Rectal smooth muscle tissue (tissue), 1 donor: ENCODE measurements at regions not wholly inside any gene's neighbourhood (a gene's known extent, or its start where the extent isn't known, plus 50 kb on each side); places are given as distances from the start of the nearest gene placed in this dataset.

Experiments
- H3K27ac ChIP-seq: one replicate; pipeline ENCODE4 v1.7.0; 2013; ENCODE audit warnings: low read depth, low read length, inconsistent platforms
- H3K27me3 ChIP-seq: one replicate; pipeline ENCODE4 v1.7.0; 2013; ENCODE audit warnings: low read length; ENCODE audit not compliant: control insufficient read depth, insufficient read depth
- H3K36me3 ChIP-seq: one replicate; pipeline ENCODE4 v1.7.0; 2013; ENCODE audit warnings: low read length; ENCODE audit not compliant: control insufficient read depth, insufficient read depth
- H3K4me1 ChIP-seq: one replicate; pipeline ENCODE4 v1.7.0; 2013; ENCODE audit warnings: low read length; ENCODE audit not compliant: control insufficient read depth, insufficient read depth
- H3K4me3 ChIP-seq: one replicate; pipeline ENCODE4 v1.7.0; 2013; ENCODE audit warnings: low read length
- H3K9ac ChIP-seq: one replicate; pipeline ENCODE4 v1.7.0; 2013; ENCODE audit warnings: low read length

- Histone ChIP-seq H3K4me1 (peaks cover 4% of the 10 kb centered on the region), H3K27ac (no peak overlapping the region), H3K4me3 (no peak overlapping the region), H3K9ac (no peak overlapping the region), H3K27me3 (no peaks in the 10 kb centered on the region), H3K36me3 (peaks cover 2% of the 10 kb centered on the region)
These were observed 218.2 kb upstream of the TPM1 start for GRCh38 chr15:62824111-62825015.

- H3K9ac ChIP-seq = no peak overlapping the region
- H3K36me3 ChIP-seq = peaks cover 2% of the 10 kb centered on the region
- no peaks in the 10 kb centered on the region for H3K27me3 ChIP-seq
- H3K4me1 ChIP-seq = peaks cover 4% of the 10 kb centered on the region
- H3K4me3 ChIP-seq = no peak overlapping the region
- H3K27ac ChIP-seq = no peak overlapping the region
These were observed 217.4 kb upstream of the TPM1 start for GRCh38 chr15:62825191-62825590.

GRCh38 chr15:62826561-62826960 is 216.0 kb upstream of the TPM1 start:
- Histone ChIP-seq H3K36me3 (peaks cover 5% of the 10 kb centered on the region), H3K4me3 (no peak overlapping the region), H3K9ac (no peak overlapping the region)

GRCh38 chr15:62828364-62828763 is 214.2 kb upstream of the TPM1 start:
- H3K4me3 ChIP-seq = no peak overlapping the region
- H3K4me1 ChIP-seq = peaks cover 4% of the 10 kb centered on the region
- peaks cover 6% of the 10 kb centered on the region for H3K36me3 ChIP-seq
- H3K9ac ChIP-seq = no peak overlapping the region
- no peaks in the 10 kb centered on the region for H3K27me3 ChIP-seq
- H3K27ac ChIP-seq = no peak overlapping the region

More at GRCh38 chr15:62826561-62826960, 216.0 kb upstream of the TPM1 start:
- no peaks in the 10 kb centered on the region for H3K27me3 ChIP-seq
- H3K27ac ChIP-seq = no peak overlapping the region
- H3K4me1 ChIP-seq = peaks cover 4% of the 10 kb centered on the region

GRCh38 chr15:62832231-62832630 is 210.3 kb upstream of the TPM1 start:
- Histone ChIP-seq H3K36me3 (peaks cover 22% of the 10 kb centered on the region), H3K27me3 (no peaks in the 10 kb centered on the region), H3K4me3 (no peak overlapping the region), H3K9ac (no peak overlapping the region), H3K27ac (no peak overlapping the region), H3K4me1 (peaks cover 4% of the 10 kb centered on the region)

GRCh38 chr15:62833646-62834045 is 208.9 kb upstream of the TPM1 start:
- H3K4me3 ChIP-seq = no peak overlapping the region
- H3K36me3 ChIP-seq = peaks cover 27% of the 10 kb centered on the region
- peak overlapping the region; percentile 67 for H3K27ac ChIP-seq
- H3K4me1 ChIP-seq = no peaks in the 10 kb centered on the region
- no peaks in the 10 kb centered on the region for H3K27me3 ChIP-seq
- no peak overlapping the region for H3K9ac ChIP-seq

GRCh38 chr15:62834686-62835329 is 207.7 kb upstream of the TPM1 start:
- H3K4me3 ChIP-seq = no peak overlapping the region
- H3K36me3 ChIP-seq = peaks cover 34% of the 10 kb centered on the region
- no peaks in the 10 kb centered on the region for H3K4me1 ChIP-seq
- no peak overlapping the region for H3K27ac ChIP-seq
- no peaks in the 10 kb centered on the region for H3K27me3 ChIP-seq
- no peak overlapping the region for H3K9ac ChIP-seq

- Histone ChIP-seq H3K36me3 (peaks cover 38% of the 10 kb centered on the region), H3K4me1 (no peaks in the 10 kb centered on the region), H3K27ac (no peak overlapping the region), H3K27me3 (no peaks in the 10 kb centered on the region), H3K4me3 (no peak overlapping the region), H3K9ac (no peak overlapping the region)
These were observed 207.2 kb upstream of the TPM1 start for GRCh38 chr15:62835351-62835750.

GRCh38 chr15:62835762-62836161 is 206.8 kb upstream of the TPM1 start:
- Histone ChIP-seq H3K9ac (no peak overlapping the region), H3K4me3 (no peak overlapping the region), H3K27ac (no peak overlapping the region), H3K27me3 (no peaks in the 10 kb centered on the region), H3K36me3 (peaks cover 38% of the 10 kb centered on the region), H3K4me1 (no peaks in the 10 kb centered on the region)

- Histone ChIP-seq H3K27me3 (no peaks in the 10 kb centered on the region), H3K4me1 (no peaks in the 10 kb centered on the region), H3K9ac (no peak overlapping the region), H3K36me3 (peaks cover 26% of the 10 kb centered on the region), H3K27ac (no peak overlapping the region), H3K4me3 (no peak overlapping the region)
These were observed 201.8 kb upstream of the TPM1 start for GRCh38 chr15:62840526-62841268.

GRCh38 chr15:62841269-62841628 is 201.3 kb upstream of the TPM1 start:
- Histone ChIP-seq H3K4me3 (no peak overlapping the region), H3K27ac (no peak overlapping the region), H3K9ac (no peak overlapping the region), H3K27me3 (no peaks in the 10 kb centered on the region), H3K36me3 (peaks cover 22% of the 10 kb centered on the region), H3K4me1 (no peaks in the 10 kb centered on the region)

- Histone ChIP-seq H3K9ac (no peak overlapping the region), H3K4me3 (no peak overlapping the region), H3K36me3 (peaks cover 22% of the 10 kb centered on the region), H3K4me1 (no peaks in the 10 kb centered on the region), H3K27ac (peak overlapping the region; percentile 51), H3K27me3 (no peaks in the 10 kb centered on the region)
These were observed 200.5 kb upstream of the TPM1 start for GRCh38 chr15:62841891-62842559.
